Panc1 (cell line): ENCODE measurements at regions not wholly inside any gene's neighbourhood (a gene's known extent, or its start where the extent isn't known, plus 50 kb on each side); places are given as distances from the start of the nearest gene placed in this dataset.

Source experiments
- POLR2AphosphoS5 ChIP-seq: IDR thresholded peaks from 2 replicates; pipeline ENCODE4 v1.6.1; 2012; ENCODE audit warnings: mild to moderate bottlenecking, low read depth, low read length, moderate library complexity
- SIN3A ChIP-seq: IDR thresholded peaks from 2 replicates; pipeline ENCODE4 v1.6.1; 2012; ENCODE audit warnings: low read depth, mild to moderate bottlenecking, low read length, moderate library complexity, borderline replicate concordance; ENCODE audit not compliant: insufficient read depth
- TF ChIP-seq, protein P1 (sequence below): fragments of 450-650 bp; IDR thresholded peaks from 2 replicates; pipeline ENCODE4 v1.5.1; 2017; ENCODE audit warnings: mild to moderate bottlenecking
- TF ChIP-seq, protein P2 (sequence below), 2 experiments: IDR thresholded peaks; 2 replicates each; pipeline ENCODE4 v1.6.1; 2011 to 2012; ENCODE audit warnings: low read depth in 2 of 2, control low read depth in 1 of 2, low read length in 1 of 2, mild to moderate bottlenecking in 1 of 2, moderate library complexity in 1 of 2; ENCODE audit not compliant: insufficient read depth in 1 of 2

DNA sequence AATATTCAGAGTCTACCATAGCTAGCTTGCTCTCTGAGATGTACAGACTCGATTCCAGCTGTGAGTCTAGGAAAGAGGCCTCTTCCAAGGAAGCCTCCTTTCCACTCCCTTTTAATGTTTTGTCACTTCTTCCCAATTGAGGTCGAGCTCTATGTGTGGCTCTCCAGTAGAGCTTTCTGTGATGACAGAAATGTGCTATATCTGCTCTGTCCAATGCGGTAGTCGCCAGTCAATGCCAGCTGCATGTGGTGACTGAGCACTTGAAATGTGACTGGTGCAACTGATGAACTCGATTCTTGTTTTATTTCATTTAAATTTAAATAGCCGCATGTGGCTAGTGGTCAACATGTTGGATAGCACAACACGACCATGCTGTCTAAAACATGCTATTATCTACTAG lies 387.0 kb upstream of the NRP1 start:
- TF ChIP-seq POLR2AphosphoS5: no peak
- TF ChIP-seq, protein P1, sequence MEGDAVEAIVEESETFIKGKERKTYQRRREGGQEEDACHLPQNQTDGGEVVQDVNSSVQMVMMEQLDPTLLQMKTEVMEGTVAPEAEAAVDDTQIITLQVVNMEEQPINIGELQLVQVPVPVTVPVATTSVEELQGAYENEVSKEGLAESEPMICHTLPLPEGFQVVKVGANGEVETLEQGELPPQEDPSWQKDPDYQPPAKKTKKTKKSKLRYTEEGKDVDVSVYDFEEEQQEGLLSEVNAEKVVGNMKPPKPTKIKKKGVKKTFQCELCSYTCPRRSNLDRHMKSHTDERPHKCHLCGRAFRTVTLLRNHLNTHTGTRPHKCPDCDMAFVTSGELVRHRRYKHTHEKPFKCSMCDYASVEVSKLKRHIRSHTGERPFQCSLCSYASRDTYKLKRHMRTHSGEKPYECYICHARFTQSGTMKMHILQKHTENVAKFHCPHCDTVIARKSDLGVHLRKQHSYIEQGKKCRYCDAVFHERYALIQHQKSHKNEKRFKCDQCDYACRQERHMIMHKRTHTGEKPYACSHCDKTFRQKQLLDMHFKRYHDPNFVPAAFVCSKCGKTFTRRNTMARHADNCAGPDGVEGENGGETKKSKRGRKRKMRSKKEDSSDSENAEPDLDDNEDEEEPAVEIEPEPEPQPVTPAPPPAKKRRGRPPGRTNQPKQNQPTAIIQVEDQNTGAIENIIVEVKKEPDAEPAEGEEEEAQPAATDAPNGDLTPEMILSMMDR: no peak
- TF ChIP-seq SIN3A: no peak
- TF ChIP-seq, protein P2, sequence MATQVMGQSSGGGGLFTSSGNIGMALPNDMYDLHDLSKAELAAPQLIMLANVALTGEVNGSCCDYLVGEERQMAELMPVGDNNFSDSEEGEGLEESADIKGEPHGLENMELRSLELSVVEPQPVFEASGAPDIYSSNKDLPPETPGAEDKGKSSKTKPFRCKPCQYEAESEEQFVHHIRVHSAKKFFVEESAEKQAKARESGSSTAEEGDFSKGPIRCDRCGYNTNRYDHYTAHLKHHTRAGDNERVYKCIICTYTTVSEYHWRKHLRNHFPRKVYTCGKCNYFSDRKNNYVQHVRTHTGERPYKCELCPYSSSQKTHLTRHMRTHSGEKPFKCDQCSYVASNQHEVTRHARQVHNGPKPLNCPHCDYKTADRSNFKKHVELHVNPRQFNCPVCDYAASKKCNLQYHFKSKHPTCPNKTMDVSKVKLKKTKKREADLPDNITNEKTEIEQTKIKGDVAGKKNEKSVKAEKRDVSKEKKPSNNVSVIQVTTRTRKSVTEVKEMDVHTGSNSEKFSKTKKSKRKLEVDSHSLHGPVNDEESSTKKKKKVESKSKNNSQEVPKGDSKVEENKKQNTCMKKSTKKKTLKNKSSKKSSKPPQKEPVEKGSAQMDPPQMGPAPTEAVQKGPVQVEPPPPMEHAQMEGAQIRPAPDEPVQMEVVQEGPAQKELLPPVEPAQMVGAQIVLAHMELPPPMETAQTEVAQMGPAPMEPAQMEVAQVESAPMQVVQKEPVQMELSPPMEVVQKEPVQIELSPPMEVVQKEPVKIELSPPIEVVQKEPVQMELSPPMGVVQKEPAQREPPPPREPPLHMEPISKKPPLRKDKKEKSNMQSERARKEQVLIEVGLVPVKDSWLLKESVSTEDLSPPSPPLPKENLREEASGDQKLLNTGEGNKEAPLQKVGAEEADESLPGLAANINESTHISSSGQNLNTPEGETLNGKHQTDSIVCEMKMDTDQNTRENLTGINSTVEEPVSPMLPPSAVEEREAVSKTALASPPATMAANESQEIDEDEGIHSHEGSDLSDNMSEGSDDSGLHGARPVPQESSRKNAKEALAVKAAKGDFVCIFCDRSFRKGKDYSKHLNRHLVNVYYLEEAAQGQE (IDR thresholded peaks at IDR 0.05; ENCODE audit: insufficient read depth in 1 of 2, low read depth in 2 of 2, low read length in 1 of 2): no peak
